H1 (cell line): ENCODE measurements at regions not wholly inside any gene's neighbourhood (a gene's known extent, or its start where the extent isn't known, plus 50 kb on each side); places are given as distances from the start of the nearest gene placed in this dataset.

Experiments used
- CTCF ChIA-PET: fragments of 300-600 bp; sonication (Branson Sonifier 250); formaldehyde crosslinking; loops from one replicate; lab custom pipeline; 2021; ENCODE audit not compliant: partially characterized antibody; lab: Charles Lee
- POLR2A ChIA-PET: fragments of 300-600 bp; sonication (Branson Sonifier 250); formaldehyde crosslinking; loops from one replicate; lab custom pipeline; 2021; ENCODE audit warnings: inconsistent platforms; ENCODE audit not compliant: partially characterized antibody; lab: Charles Lee
- DNase-seq, 2 experiments: peaks; one replicate each; pipeline versions ENCODE4 v3.0.0 to v3.0.0-alpha.2; 2010 to 2022; ENCODE audit warnings: low spot score in 2 of 2, low read depth in 1 of 2, mixed read lengths in 1 of 2
- FAIRE-seq: peaks from 2 replicates; lab custom pipeline; 2011; peaks lifted over from hg19 to GRCh38; lab: Jason Lieb, UNC
- H2AFZ ChIP-seq: 2 replicates; pipeline ENCODE4 v1.8.1; 2012; ENCODE audit warnings: low read length, inconsistent platforms
- H2AK5ac ChIP-seq: 2 replicates; pipeline ENCODE4 v1.6.1; 2013; ENCODE audit warnings: low read depth, low read length
- H2BK120ac ChIP-seq: replicated peaks from 2 replicates; pipeline ENCODE3; 2013; ENCODE audit warnings: low read depth, low read length, inconsistent platforms
- H2BK12ac ChIP-seq: 2 replicates; pipeline ENCODE4 v1.6.1; 2013; ENCODE audit warnings: low read depth, low read length
- H2BK15ac ChIP-seq: 2 replicates; pipeline ENCODE4 v1.6.1; 2013; ENCODE audit warnings: low read length
- H2BK20ac ChIP-seq: 2 replicates; pipeline ENCODE4 v1.6.1; 2013; ENCODE audit warnings: low read length
- H2BK5ac ChIP-seq: 2 replicates; pipeline ENCODE4 v1.6.1; 2013; ENCODE audit warnings: low read depth, low read length
- H3K14ac ChIP-seq: 2 replicates; pipeline ENCODE4 v1.6.1; 2013; ENCODE audit warnings: inconsistent platforms; ENCODE audit not compliant: insufficient read length
- H3K18ac ChIP-seq: 2 replicates; pipeline ENCODE4 v1.6.1; 2013; ENCODE audit warnings: low read length; ENCODE audit errors: extremely low read depth
- H3K23ac ChIP-seq: 2 replicates; pipeline ENCODE4 v1.6.1; 2013; ENCODE audit warnings: inconsistent platforms; ENCODE audit not compliant: insufficient read length
- H3K23me2 ChIP-seq: 2 replicates; pipeline ENCODE4 v1.6.1; 2013; ENCODE audit warnings: low read depth, low read length
- H3K27ac ChIP-seq: 2 replicates; pipeline ENCODE4 v1.6.1; 2011; ENCODE audit warnings: low read depth, low read length, inconsistent platforms
- H3K27me3 ChIP-seq, 4 experiments: replicated peaks in 1 of 4; 1 replicate in 1 of 4; 2 replicates in 3 of 4; pipeline versions ENCODE4 v1.6.1 to v1.8.1; 2011 to 2013; ENCODE audit warnings: low read length in 3 of 4, mild to moderate bottlenecking in 3 of 4, inconsistent platforms in 2 of 4, mixed read lengths in 2 of 4, moderate library complexity in 1 of 4; ENCODE audit not compliant: control insufficient read depth in 3 of 4, insufficient read depth in 3 of 4; ENCODE audit errors: extremely low read depth in 1 of 4
- H3K36me3 ChIP-seq, 4 experiments: 2 replicates each; pipeline versions ENCODE4 v1.6.1 to v1.8.1; 2011 to 2013; ENCODE audit warnings: mild to moderate bottlenecking in 4 of 4, low read length in 3 of 4, moderate library complexity in 2 of 4, control low read depth in 1 of 4, inconsistent platforms in 1 of 4; ENCODE audit not compliant: insufficient read depth in 4 of 4, control insufficient read depth in 2 of 4
- H3K4ac ChIP-seq: replicated peaks from 2 replicates; pipeline ENCODE3; 2013; ENCODE audit warnings: low read length, low read depth, mixed read lengths, inconsistent platforms; ENCODE audit not compliant: insufficient read length
- H3K4me1 ChIP-seq, 4 experiments: replicated peaks in 1 of 4; 1 replicate in 1 of 4; 2 replicates in 3 of 4; pipeline versions ENCODE4 v1.6.1 to v1.8.1; 2011 to 2013; ENCODE audit warnings: low read length in 3 of 4, inconsistent platforms in 2 of 4, mixed read lengths in 1 of 4; ENCODE audit not compliant: insufficient read depth in 4 of 4, control insufficient read depth in 3 of 4
- H3K4me2 ChIP-seq, 2 experiments: 2 replicates each; pipeline versions ENCODE4 v1.6.1 to v1.8.1; 2011 to 2013; ENCODE audit warnings: low read depth in 2 of 2, low read length in 2 of 2, control low read depth in 1 of 2, inconsistent platforms in 1 of 2, mild to moderate bottlenecking in 1 of 2; ENCODE audit not compliant: insufficient read depth in 1 of 2
- H3K4me3 ChIP-seq, 4 experiments: fragments of 200-600, 300-600 bp in 1 of 4; sonication (generic), shearing (Covaris generic), sonication (Bioruptor Twin) in 1 of 4; 2 replicates each; pipeline versions ENCODE4 v1.5.1 to v1.8.1; 2011 to 2016; ENCODE audit warnings: low read length in 4 of 4, low read depth in 3 of 4, control low read depth in 2 of 4, inconsistent platforms in 2 of 4, mild to moderate bottlenecking in 2 of 4, mixed read lengths in 1 of 4, moderate library complexity in 1 of 4; ENCODE audit not compliant: insufficient read depth in 2 of 4; ENCODE audit errors: extremely low read depth in 1 of 4
- H3K56ac ChIP-seq: replicated peaks from 2 replicates; pipeline ENCODE3; 2013; ENCODE audit warnings: low read depth, mild to moderate bottlenecking, mixed read lengths, low read length, inconsistent platforms; ENCODE audit not compliant: insufficient read length
- H3K79me1 ChIP-seq: 2 replicates; pipeline ENCODE4 v1.6.1; 2013; ENCODE audit warnings: low read depth, low read length, control low read depth
- H3K79me2 ChIP-seq, 2 experiments: 2 replicates each; pipeline versions ENCODE4 v1.6.1 to v1.8.1; 2012 to 2013; ENCODE audit warnings: low read length in 2 of 2, mild to moderate bottlenecking in 2 of 2, inconsistent platforms in 1 of 2; ENCODE audit not compliant: insufficient read depth in 2 of 2, control insufficient read depth in 1 of 2
- H3K9ac ChIP-seq, 4 experiments: replicated peaks in 1 of 4; 1 replicate in 1 of 4; 2 replicates in 3 of 4; pipeline versions ENCODE4 v1.6.1 to v1.8.1; 2011 to 2013; ENCODE audit warnings: low read depth in 3 of 4, low read length in 3 of 4, control low read depth in 2 of 4, mild to moderate bottlenecking in 2 of 4, moderate library complexity in 2 of 4, inconsistent platforms in 1 of 4; ENCODE audit errors: extremely low read depth in 1 of 4
- H3K9me3 ChIP-seq, 2 experiments: 2 replicates each; pipeline versions ENCODE4 v1.6.1 to v1.8.1; 2012 to 2013; ENCODE audit warnings: mild to moderate bottlenecking in 2 of 2, moderate library complexity in 2 of 2, control low read depth in 1 of 2, inconsistent platforms in 1 of 2, low read depth in 1 of 2, low read length in 1 of 2, mixed read lengths in 1 of 2; ENCODE audit not compliant: insufficient read depth in 2 of 2
- H4K20me1 ChIP-seq, 2 experiments: replicated peaks in 1 of 2; 2 replicates each; pipeline versions ENCODE3 to v1.8.1; 2011 to 2013; ENCODE audit warnings: inconsistent platforms in 2 of 2, low read length in 2 of 2, mild to moderate bottlenecking in 1 of 2; ENCODE audit not compliant: insufficient read depth in 2 of 2, control insufficient read depth in 1 of 2
- H4K5ac ChIP-seq: 2 replicates; pipeline ENCODE4 v1.6.1; 2013; ENCODE audit warnings: low read length, low read depth, mixed read lengths, inconsistent platforms; ENCODE audit not compliant: insufficient read length
- H4K8ac ChIP-seq: 2 replicates; pipeline ENCODE4 v1.8.0; 2013; ENCODE audit warnings: mild to moderate bottlenecking, moderate library complexity, low read length, inconsistent platforms; ENCODE audit not compliant: insufficient read depth; ENCODE audit errors: extremely low read depth
- H4K91ac ChIP-seq: replicated peaks from 2 replicates; pipeline ENCODE3; 2013; ENCODE audit warnings: low read length, mixed read lengths, inconsistent platforms; ENCODE audit not compliant: insufficient read length
- PHF8 ChIP-seq: fragments of 200-600 bp; sonication (generic); conservative IDR thresholded peaks from 2 replicates; pipeline ENCODE4 v1.7.1; 2012; ENCODE audit warnings: low read depth, mild to moderate bottlenecking, inconsistent platforms, low read length, moderate library complexity
- SUZ12 ChIP-seq: fragments of 200-600 bp; sonication (generic); IDR thresholded peaks from 2 replicates; pipeline ENCODE4 v1.6.1; 2012; ENCODE audit warnings: mild to moderate bottlenecking, inconsistent platforms, low read length, moderate library complexity, mixed read lengths
- YY1 ChIP-seq: IDR thresholded peaks from 2 replicates; pipeline ENCODE4 v1.6.1; 2011; ENCODE audit warnings: low read depth, mild to moderate bottlenecking, low read length
- WGBS, 2 experiments: shearing (Covaris generic) in 1 of 2; methylation state at CpG; one replicate each; pipeline versions ENCODE4 v1.1.6 to v1.1.7; 2013 to 2015; ENCODE audit warnings: low lambda C conversion rate in 2 of 2, mixed read lengths in 2 of 2, inconsistent platforms in 1 of 2, low coverage in 1 of 2, missing lambda C conversion rate in 1 of 2; ENCODE audit not compliant: insufficient replicate concordance in 2 of 2, insufficient coverage in 1 of 2, insufficient read length in 1 of 2; ENCODE audit errors: extremely low coverage in 1 of 2, missing lambda C conversion rate in 1 of 2; 5-methylcytosine and 5-hydroxymethylcytosine counted together

DNA sequence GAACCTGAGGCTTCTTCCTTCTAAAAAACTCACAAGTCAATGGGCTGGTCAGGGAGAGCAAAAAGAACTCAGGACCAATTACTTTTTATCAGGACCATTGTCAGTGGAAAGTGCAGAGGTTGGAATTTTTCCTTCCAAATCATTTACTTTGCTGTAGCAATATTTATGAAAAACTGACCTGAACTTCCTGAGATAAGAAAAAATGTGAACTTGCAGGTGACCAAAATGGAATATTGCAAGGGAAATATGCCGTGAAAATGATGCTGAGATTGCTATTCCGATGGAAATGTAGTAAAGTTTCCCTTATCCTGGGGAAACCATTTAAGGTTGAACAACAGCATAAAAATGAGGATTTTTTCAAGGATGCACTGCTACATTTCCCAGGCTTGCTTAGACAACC is 148.3 kb upstream of the PFKP start:
- H3K4me1 ChIP-seq, result peaks cover 0 to 6% (median 5%) of the 10 kb centered on the region in 4 experiments; a peak in 5 of 7 replicates

More for the DNA sequence above, 148.3 kb upstream of the PFKP start:
- Histone ChIP-seq H3K79me1 (no peaks in the 10 kb centered on the region), H3K36me3 (no peaks in the 10 kb centered on the region), H4K20me1 (no peaks in the 10 kb centered on the region), H3K23ac (no peak overlapping the region), H2BK15ac (no peak overlapping the region), H3K23me2 (no peaks in the 10 kb centered on the region), H3K27me3 (no peaks in the 10 kb centered on the region), H3K56ac (no peak overlapping the region), H2AFZ (no peak overlapping the region), H3K27ac (no peak overlapping the region), H4K5ac (no peak overlapping the region), H4K91ac (no peak overlapping the region), H2BK12ac (no peak overlapping the region), H3K4me3 (no peak overlapping the region), H2BK20ac (no peak overlapping the region), H3K4me2 (no peak overlapping the region), H4K8ac (no peak overlapping the region), H2BK5ac (no peak overlapping the region), H3K79me2 (no peaks in the 10 kb centered on the region), H3K4ac (no peak overlapping the region), H2AK5ac (no peak overlapping the region), H3K9ac (no peak overlapping the region), H3K14ac (no peak overlapping the region), H2BK120ac (no peak overlapping the region), H3K9me3 (no peaks in the 10 kb centered on the region; a peak in 1 of 4 replicates), H3K18ac (no peak overlapping the region)
- POLR2A ChIA-PET, result no interaction called here
- CTCF ChIA-PET, result interaction anchor here (1.1 kb wide), 1 partner anchor 9 kb away, joined by 5 read pairs; no protein-coding TSS in a partner anchor
- no peak for DNase-seq
- WGBS, 2 experiments, result 91% methylated on average over 2 of the region's 2 CpGs; no CpG with 5 or more reads in 1 of the 2 experiments
- no peak for TF ChIP-seq SUZ12
- no peak for TF ChIP-seq PHF8
- no peak for TF ChIP-seq YY1
- FAIRE-seq, result no peak
